ENCODE measurements at regions not wholly inside any gene's neighbourhood (a gene's known extent, or its start where the extent isn't known, plus 50 kb on each side); places are given as distances from the start of the nearest gene placed in this dataset.

DNA sequence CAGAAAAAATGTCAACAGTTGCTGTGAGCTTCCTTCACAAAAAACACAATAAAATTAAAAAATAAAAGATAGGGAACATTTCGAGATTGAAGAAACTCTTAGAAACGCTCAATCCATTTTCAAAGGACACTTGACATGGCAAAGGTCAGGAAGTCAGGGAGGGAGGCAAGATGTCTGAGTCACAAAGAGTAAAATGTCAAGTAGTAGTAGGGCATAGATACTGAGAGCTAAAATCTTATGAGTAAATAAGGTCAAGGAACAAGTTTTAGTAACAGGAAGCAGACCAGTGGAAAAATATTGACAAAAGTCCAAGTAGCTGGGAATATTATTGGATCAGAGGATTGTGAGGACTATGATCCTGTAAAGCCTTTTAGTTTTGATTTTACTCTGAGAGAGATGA is 495.6 kb downstream of the TMX3 start:
- no peak for DNase-seq (ENCODE audit: low read depth)
- TF ChIP-seq, protein P1, sequence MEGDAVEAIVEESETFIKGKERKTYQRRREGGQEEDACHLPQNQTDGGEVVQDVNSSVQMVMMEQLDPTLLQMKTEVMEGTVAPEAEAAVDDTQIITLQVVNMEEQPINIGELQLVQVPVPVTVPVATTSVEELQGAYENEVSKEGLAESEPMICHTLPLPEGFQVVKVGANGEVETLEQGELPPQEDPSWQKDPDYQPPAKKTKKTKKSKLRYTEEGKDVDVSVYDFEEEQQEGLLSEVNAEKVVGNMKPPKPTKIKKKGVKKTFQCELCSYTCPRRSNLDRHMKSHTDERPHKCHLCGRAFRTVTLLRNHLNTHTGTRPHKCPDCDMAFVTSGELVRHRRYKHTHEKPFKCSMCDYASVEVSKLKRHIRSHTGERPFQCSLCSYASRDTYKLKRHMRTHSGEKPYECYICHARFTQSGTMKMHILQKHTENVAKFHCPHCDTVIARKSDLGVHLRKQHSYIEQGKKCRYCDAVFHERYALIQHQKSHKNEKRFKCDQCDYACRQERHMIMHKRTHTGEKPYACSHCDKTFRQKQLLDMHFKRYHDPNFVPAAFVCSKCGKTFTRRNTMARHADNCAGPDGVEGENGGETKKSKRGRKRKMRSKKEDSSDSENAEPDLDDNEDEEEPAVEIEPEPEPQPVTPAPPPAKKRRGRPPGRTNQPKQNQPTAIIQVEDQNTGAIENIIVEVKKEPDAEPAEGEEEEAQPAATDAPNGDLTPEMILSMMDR (conservative IDR thresholded peaks at IDR 0.05; ENCODE audit: low read depth, low read length), result no peak
- no peak overlapping the region for H3K4me3 ChIP-seq (ENCODE audit: low read length)

DNA sequence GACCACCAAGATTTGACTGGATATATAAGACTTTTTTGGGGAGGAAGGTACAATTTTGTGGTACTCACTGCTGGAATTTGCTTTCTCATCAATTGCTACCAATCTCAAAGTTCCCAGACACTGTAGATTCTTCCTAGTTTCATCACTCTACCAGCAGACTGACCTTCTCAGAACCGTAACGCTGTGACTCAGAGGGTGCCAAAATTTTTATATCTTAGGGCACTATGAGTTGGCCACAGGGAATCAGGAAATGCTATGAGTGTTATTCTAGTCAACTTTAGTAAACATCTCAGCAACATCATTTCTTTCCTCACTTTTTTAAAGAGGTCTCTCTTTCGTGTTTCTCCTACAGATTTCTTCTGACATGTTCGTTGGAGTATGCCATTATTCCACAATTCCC is 499.0 kb downstream of the TMX3 start:
- no peak for DNase-seq (ENCODE audit: low read depth)
- no peak overlapping the region for H3K4me3 ChIP-seq (ENCODE audit: low read length)
- TF ChIP-seq, protein P1 (conservative IDR thresholded peaks at IDR 0.05; ENCODE audit: low read depth, low read length), result no peak

DNA sequence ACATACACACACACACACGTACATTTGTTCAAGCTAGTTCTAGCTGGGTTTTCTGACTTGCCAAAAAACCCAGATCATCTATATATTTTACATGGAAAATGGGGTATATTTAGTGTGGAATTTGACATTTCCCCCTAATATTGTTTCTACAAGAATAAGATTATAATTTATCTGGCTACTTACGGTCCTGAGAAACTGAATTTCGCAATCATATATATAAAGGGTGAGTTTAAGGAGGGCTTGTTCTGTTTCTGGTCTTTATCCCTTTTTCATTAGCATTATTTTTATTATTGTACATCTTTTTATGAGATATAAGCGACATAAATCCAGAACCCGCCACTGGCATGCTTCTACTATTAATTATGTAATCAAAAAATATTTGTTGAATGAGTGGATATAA is 528.9 kb downstream of the TMX3 start:
- DNase-seq (ENCODE audit: low read depth), result no peak
- TF ChIP-seq, protein P1 (conservative IDR thresholded peaks at IDR 0.05; ENCODE audit: low read depth, low read length), result no peak
- no peak overlapping the region for H3K4me3 ChIP-seq (ENCODE audit: low read length)

DNA sequence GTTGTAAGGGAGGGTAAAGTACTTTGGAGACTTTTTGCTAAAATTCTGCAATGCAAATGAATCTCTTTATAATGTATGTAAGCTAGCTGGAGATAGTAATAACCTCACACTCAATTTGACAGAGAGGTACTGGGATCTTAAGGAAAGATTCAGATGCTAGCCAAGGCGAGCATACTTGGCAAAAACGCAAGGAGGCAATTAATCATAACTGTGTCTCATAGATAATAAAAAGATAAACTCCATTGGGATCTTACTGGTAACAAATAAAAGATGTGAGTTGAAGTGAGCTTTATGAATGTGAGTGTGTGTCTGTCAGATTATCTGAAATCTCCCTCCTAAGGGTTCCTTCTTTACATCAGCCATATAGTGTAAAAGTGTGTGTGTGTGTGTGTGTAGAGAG is 533.0 kb downstream of the TMX3 start:
- H3K4me3 ChIP-seq (ENCODE audit: low read length), result no peak overlapping the region
- TF ChIP-seq, protein P1 (conservative IDR thresholded peaks at IDR 0.05; ENCODE audit: low read depth, low read length), result no peak
- no peak for DNase-seq (ENCODE audit: low read depth)

DNA sequence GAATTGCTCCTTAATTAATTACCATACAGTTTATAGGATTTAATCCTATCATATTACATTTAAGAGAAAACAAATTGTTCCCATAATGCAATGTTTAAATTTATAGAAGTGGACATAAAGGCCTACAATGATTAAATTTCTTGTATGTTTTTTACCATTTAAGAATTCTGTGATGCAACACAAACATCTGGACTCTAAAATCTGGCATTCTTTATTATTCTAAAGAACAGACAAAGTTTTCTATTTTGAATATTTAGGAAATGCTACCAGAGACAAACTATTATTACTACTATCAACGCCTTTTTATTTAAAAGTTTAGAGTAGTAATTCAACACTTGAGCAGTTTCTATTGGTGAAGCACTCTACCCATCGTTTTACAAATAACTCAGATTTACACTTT is 535.1 kb downstream of the TMX3 start:
- no peak for DNase-seq (ENCODE audit: low read depth)
- TF ChIP-seq, protein P1 (conservative IDR thresholded peaks at IDR 0.05; ENCODE audit: low read depth, low read length), result no peak
- H3K4me3 ChIP-seq (ENCODE audit: low read length), result no peak overlapping the region

DNA sequence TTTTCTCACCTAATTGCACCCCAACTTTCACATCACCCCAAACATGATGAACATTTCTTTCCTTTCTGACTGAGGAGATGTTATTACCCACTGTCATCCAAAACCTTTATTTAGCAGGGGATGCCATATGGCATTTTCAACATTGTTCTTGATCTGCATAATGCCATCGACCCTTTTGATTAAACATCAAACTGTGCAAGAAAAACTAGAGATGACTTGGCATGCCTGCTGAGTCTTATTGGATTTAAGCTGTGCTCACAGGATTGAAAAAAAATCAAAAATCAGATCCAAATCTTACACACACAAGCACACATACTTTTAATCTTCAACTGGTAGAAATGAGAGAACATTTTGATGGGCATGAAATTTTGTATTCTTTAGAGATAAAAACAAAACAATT is 536.0 kb downstream of the TMX3 start:
- TF ChIP-seq, protein P1 (conservative IDR thresholded peaks at IDR 0.05; ENCODE audit: low read depth, low read length), result no peak
- H3K4me3 ChIP-seq (ENCODE audit: low read length), result no peak overlapping the region
- DNase-seq (ENCODE audit: low read depth), result peak; percentile 6

DNA sequence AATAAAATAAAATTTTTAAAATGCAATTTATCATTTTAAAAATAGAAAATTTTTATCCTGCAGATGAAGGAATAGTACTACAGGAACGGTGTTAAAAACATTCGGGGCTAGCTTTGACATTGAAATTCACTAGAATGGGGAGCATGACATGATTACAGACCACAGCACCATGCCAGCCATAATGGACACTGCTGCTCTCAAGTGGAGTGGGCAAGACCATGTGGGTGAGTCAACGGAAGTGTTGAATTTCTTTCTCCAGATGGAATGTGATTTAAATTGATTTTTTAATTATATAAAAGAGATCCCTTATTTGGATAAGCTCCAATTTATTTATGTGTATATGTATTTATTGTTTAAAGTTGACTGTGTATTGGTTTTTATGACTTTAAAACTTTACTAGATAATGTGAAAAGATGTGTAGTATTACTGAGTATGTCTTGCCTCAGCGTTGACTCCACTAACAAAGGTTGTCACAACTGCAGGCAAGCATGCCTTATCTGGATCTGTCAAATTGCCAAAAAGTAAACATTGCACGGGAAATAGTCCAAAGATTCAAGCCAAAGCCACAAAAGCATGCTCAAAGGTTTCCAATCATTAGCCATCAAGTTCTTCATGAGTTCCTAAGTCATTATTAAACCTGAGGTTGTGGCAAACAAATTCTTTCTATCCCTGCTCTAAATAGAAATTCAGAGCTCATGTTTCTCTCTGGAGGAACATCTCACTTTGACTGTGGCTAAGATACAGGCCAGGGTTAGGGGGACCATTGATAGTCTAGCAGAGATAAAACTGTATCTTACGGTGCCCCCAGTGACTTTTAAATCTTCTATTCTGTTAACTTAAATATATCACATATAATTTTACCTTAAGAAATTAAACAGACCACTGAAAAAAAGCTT is 536.9 kb downstream of the TMX3 start:
- DNase-seq (ENCODE audit: low read depth), result peak; percentile 91
- no peak overlapping the region for H3K4me3 ChIP-seq (ENCODE audit: low read length)
- TF ChIP-seq, protein P1 (conservative IDR thresholded peaks at IDR 0.05; ENCODE audit: low read depth, low read length), result no peak

Measured in retinal pigment epithelial cell (primary cell).